K562 (cell line): ENCODE measurements at regions not wholly inside any gene's neighbourhood (a gene's known extent, or its start where the extent isn't known, plus 50 kb on each side); places are given as distances from the start of the nearest gene placed in this dataset.

Experiments used
- ATAC-seq: fragments of 200-7000 bp; cut with Tn5 transposase; 3 replicates; pipeline ENCODE4 v1.9.1; 2020; ENCODE audit warnings: moderate library complexity
- BruUV-seq: library from RNA; stranded (reverse); fragments of 400-500 nt; replicated peaks from 2 replicates; lab custom pipeline; 2021; lab: Mats Ljungman, UMichigan
- CTCF ChIA-PET: fragments of 300-600 bp; formaldehyde crosslinking; extraction: SDS; loops from one replicate; lab custom pipeline; 2021; ENCODE audit warnings: low intra/inter-chr PET ratio; lab: Yijun Ruan, JAX
- POLR2A ChIA-PET: fragments of 300-600, 350-650 bp; sonication (Branson Sonifier 250); formaldehyde crosslinking; extraction: SDS; loops from one replicate; lab custom pipeline; 2021; ENCODE audit warnings: antibody characterized with exemption, inconsistent platforms; lab: Yijun Ruan, JAX
- DNase-seq, 4 experiments: peaks; one replicate each; pipeline versions ENCODE4 v3.0.0 to v3.0.0-alpha.2; 2011 to 2018; ENCODE audit warnings: low spot score in 3 of 4, mixed read lengths in 3 of 4; ENCODE audit errors: extremely low read depth in 1 of 4
- FAIRE-seq: peaks from 2 replicates; lab custom pipeline; 2011; peaks lifted over from hg19 to GRCh38; lab: Jason Lieb, UNC
- H2AFZ ChIP-seq: 2 replicates; pipeline ENCODE4 v1.6.0; 2011; ENCODE audit warnings: low read depth, low read length, control low read depth, inconsistent platforms
- H3K27ac ChIP-seq: fragments of 200-600 bp; 3 replicates; pipeline ENCODE4 v1.8.0; 2011; ENCODE audit warnings: low read depth, mild to moderate bottlenecking, control low read depth, inconsistent platforms, low read length, moderate library complexity, mixed read lengths; ENCODE audit errors: extremely low read depth
- H3K27me3 ChIP-seq, 2 experiments: fragments of 300-600 bp in 1 of 2; 2 replicates in 1 of 2; 3 replicates in 1 of 2; pipeline versions ENCODE4 v1.6.0 to v1.8.0; 2011; ENCODE audit warnings: inconsistent platforms in 2 of 2, low read length in 2 of 2, mild to moderate bottlenecking in 1 of 2, mixed read lengths in 1 of 2, moderate library complexity in 1 of 2; ENCODE audit not compliant: control insufficient read depth in 2 of 2, insufficient read depth in 2 of 2
- H3K36me3 ChIP-seq: fragments of 300-600 bp; 3 replicates; pipeline ENCODE4 v1.8.0; 2011; ENCODE audit warnings: mild to moderate bottlenecking, low read length, inconsistent platforms; ENCODE audit not compliant: control insufficient read depth, insufficient read depth
- H3K4me1 ChIP-seq, 2 experiments: fragments of 200-600 bp in 1 of 2; replicated peaks in 1 of 2; 2 replicates in 1 of 2; 3 replicates in 1 of 2; pipeline versions ENCODE4 v1.5.1 to v1.8.0; 2011; ENCODE audit warnings: inconsistent platforms in 2 of 2, low read length in 2 of 2, mild to moderate bottlenecking in 1 of 2, mixed read lengths in 1 of 2, moderate library complexity in 1 of 2; ENCODE audit not compliant: control insufficient read depth in 2 of 2, insufficient read depth in 2 of 2
- H3K4me2 ChIP-seq: 2 replicates; pipeline ENCODE4 v1.6.1; 2011; ENCODE audit warnings: low read length, control low read depth, inconsistent platforms, mixed read lengths; ENCODE audit not compliant: insufficient read depth
- H3K4me3 ChIP-seq: fragments of 200-600 bp; sonication (generic), shearing (Covaris generic); 2 replicates; pipeline ENCODE4 v1.5.1; 2016; ENCODE audit warnings: control low read depth, inconsistent platforms
- H3K79me2 ChIP-seq: fragments of 200-600 bp; 3 replicates; pipeline ENCODE4 v1.8.0; 2011; ENCODE audit warnings: low read length, inconsistent platforms; ENCODE audit not compliant: control insufficient read depth, insufficient read depth
- H3K9ac ChIP-seq, 2 experiments: 2 replicates each; pipeline versions ENCODE4 v1.6.0 to v1.6.1; 2011; ENCODE audit warnings: low read depth in 2 of 2, low read length in 2 of 2, control low read depth in 1 of 2, inconsistent platforms in 1 of 2, mild to moderate bottlenecking in 1 of 2, mixed read lengths in 1 of 2; ENCODE audit not compliant: insufficient read depth in 1 of 2
- H3K9me1 ChIP-seq: one replicate; pipeline ENCODE4 v1.6.0; 2011; ENCODE audit warnings: inconsistent platforms, mild to moderate bottlenecking, low read length, moderate library complexity; ENCODE audit not compliant: control insufficient read depth, insufficient read depth
- H3K9me3 ChIP-seq: replicated peaks from 2 replicates; pipeline ENCODE4 v1.5.1; 2011; ENCODE audit warnings: low read depth, low read length, inconsistent platforms; ENCODE audit not compliant: control insufficient read depth, insufficient read depth
- H4K20me1 ChIP-seq: replicated peaks from 2 replicates; pipeline ENCODE4 v1.6.1; 2011; ENCODE audit warnings: low read length, inconsistent platforms, mixed read lengths; ENCODE audit not compliant: control insufficient read depth, insufficient read depth
- BRF1 ChIP-seq: IDR thresholded peaks from 3 replicates; pipeline ENCODE4 v1.6.1; 2011; ENCODE audit warnings: borderline replicate concordance, mild to moderate bottlenecking; ENCODE audit not compliant: insufficient read length; ENCODE audit errors: extremely low read depth
- CHD2 ChIP-seq: IDR thresholded peaks from 2 replicates; pipeline ENCODE4 v1.6.1; 2011; ENCODE audit warnings: low read depth, low read length
- CTCF ChIP-seq, 3 experiments: IDR thresholded peaks in 2 of 3; conservative IDR thresholded peaks in 1 of 3; 2 replicates each; pipeline ENCODE4 v1.5.1; 2011 to 2012; ENCODE audit warnings: low read length in 3 of 3, mild to moderate bottlenecking in 3 of 3, control low read depth in 2 of 3, improper control_type of control experiment in 1 of 3, inconsistent platforms in 1 of 3, low read depth in 1 of 3, mixed read lengths in 1 of 3, moderate library complexity in 1 of 3; ENCODE audit not compliant: insufficient read depth in 2 of 3
- KDM5B ChIP-seq: fragments of 200-600 bp; sonication (generic); IDR thresholded peaks from 2 replicates; pipeline ENCODE4 v1.6.1; 2012; ENCODE audit warnings: low read depth, mild to moderate bottlenecking, moderate library complexity, low read length, control low read depth, inconsistent platforms; ENCODE audit not compliant: insufficient replicate concordance
- MTF1 ChIP-seq: fragments of 250-450 bp; sonication (Bioruptor Pico); IDR thresholded peaks from 2 replicates; pipeline ENCODE4 v1.9.0; 2021; ENCODE audit warnings: moderate library complexity, mild to moderate bottlenecking, inconsistent platforms, borderline replicate concordance
- TBL1XR1 ChIP-seq, 2 experiments: IDR thresholded peaks; 2 replicates each; pipeline ENCODE4 v1.6.1; 2012; ENCODE audit warnings: improper control_type of control experiment in 2 of 2, low read length in 2 of 2, mild to moderate bottlenecking in 1 of 2
- THAP12 ChIP-seq: fragments of 250-450 bp; sonication (Bioruptor Pico); IDR thresholded peaks from 2 replicates; pipeline ENCODE4 v1.9.0; 2021; ENCODE audit warnings: mild to moderate bottlenecking, inconsistent platforms
- ZNF263 ChIP-seq: sonication (generic); formaldehyde crosslinking; IDR thresholded peaks from 2 replicates; pipeline ENCODE4 v1.8.0; 2022; ENCODE audit warnings: mild to moderate bottlenecking, missing genetic modification reagents, borderline replicate concordance
- WGBS: fragments of 100-300 bp; shearing (Covaris generic); methylation state at CpG from one replicate; pipeline ENCODE4 v1.1.6; 2016; ENCODE audit warnings: low coverage, mixed read lengths; ENCODE audit not compliant: insufficient coverage; ENCODE audit errors: missing lambda C conversion rate; 5-methylcytosine and 5-hydroxymethylcytosine counted together
- in situ Hi-C: fragments of 300-500 bp; cut with MboI; formaldehyde crosslinking; loops from 4 replicates; pipeline ENCODE4 v1.15.0; 2018; ENCODE audit warnings: inconsistent platforms, mixed read lengths
- intact Hi-C: fragments of 100-400 bp; cut with micrococcal nuclease; formaldehyde crosslinking; loops from 2 replicates; pipeline ENCODE4 v1.14.2; 2022

GRCh38 chr5:9721161-9721560, 91.0 kb upstream of the TAS2R1 start (continued):
- no peak for TF ChIP-seq CTCF (IDR thresholded peaks at IDR 0.05 in 2 of 3, conservative IDR thresholded peaks at IDR 0.05 in 1 of 3; ENCODE audit: insufficient read depth in 2 of 3, low read depth in 1 of 3, low read length in 3 of 3)
- TF ChIP-seq CHD2: no peak
- no peak for TF ChIP-seq ZNF263 (CRISPR knock-in tag)
- no peak for TF ChIP-seq THAP12 (CRISPR knock-in tag)
- no peak for TF ChIP-seq TBL1XR1 (IDR thresholded peaks at IDR 0.05; ENCODE audit: low read length in 2 of 2)
- no peak for TF ChIP-seq KDM5B

GRCh38 chr5:9720361-9720760, 90.2 kb upstream of the TAS2R1 start:
- H3K4me3 ChIP-seq: no peak overlapping the region
- H3K9me3 ChIP-seq: no peaks in the 10 kb centered on the region
- DNase-seq: no peak
- no peaks in the 10 kb centered on the region for H3K9me1 ChIP-seq
- H3K27ac ChIP-seq: no peak overlapping the region
- H3K27me3 ChIP-seq: no peaks in the 10 kb centered on the region
- BruUV-seq: no TSS peak
- H2AFZ ChIP-seq: no peak overlapping the region
- H4K20me1 ChIP-seq: no peaks in the 10 kb centered on the region
- H3K36me3 ChIP-seq: no peaks in the 10 kb centered on the region
- H3K79me2 ChIP-seq: no peaks in the 10 kb centered on the region
- 0% methylated on average over 5 of the region's 5 CpGs for WGBS
- no peak for FAIRE-seq
- no peak overlapping the region for H3K9ac ChIP-seq
- no peak for ATAC-seq
- POLR2A ChIA-PET: no interaction called here
- intact Hi-C loops: no loop called here
- no peaks in the 10 kb centered on the region for H3K4me1 ChIP-seq
- in situ Hi-C loops: no loop called here
- CTCF ChIA-PET: no interaction called here
- no peak overlapping the region for H3K4me2 ChIP-seq
- no peak for TF ChIP-seq MTF1 (CRISPR knock-in tag)
- TF ChIP-seq BRF1: no peak
